ENCODE measurements at regions not wholly inside any gene's neighbourhood (a gene's known extent, or its start where the extent isn't known, plus 50 kb on each side); places are given as distances from the start of the nearest gene placed in this dataset.

DNA sequence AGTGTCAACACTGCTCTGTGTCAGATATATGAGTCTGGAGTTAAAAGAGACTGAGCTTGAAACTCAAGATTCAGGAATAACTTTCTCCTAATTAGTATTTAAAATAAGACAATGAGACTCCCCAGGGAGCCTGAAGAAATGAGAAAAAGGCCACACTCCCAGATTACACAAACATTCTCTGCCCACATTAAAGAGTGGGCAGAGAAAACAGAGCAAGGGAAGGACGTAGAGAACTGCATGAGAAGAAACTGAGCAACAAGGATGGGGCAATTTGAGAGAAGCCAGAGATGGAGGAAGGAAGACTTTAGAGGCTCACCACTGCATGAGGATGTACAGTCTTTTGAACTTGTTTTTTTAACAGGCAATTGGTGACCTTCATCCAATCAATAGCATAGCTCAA is 438.2 kb downstream of the TDRD15 start:
- DNase-seq (no peak), ATAC-seq (no peak)
- Histone ChIP-seq H3K27ac (ENCODE audit: low read length) (no peak overlapping the region), H3K27me3 (ENCODE audit: control insufficient read depth, insufficient read depth, low read length) (no peaks in the 10 kb centered on the region), H3K36me3 (ENCODE audit: control insufficient read depth, insufficient read depth, low read length) (no peaks in the 10 kb centered on the region), H3K4me3 (ENCODE audit: low read length) (no peak overlapping the region), H3K4me1 (ENCODE audit: control insufficient read depth, insufficient read depth, low read length) (no peaks in the 10 kb centered on the region), H3K9me3 (ENCODE audit: control insufficient read depth, insufficient read depth, low read length) (no peaks in the 10 kb centered on the region)
- Mint-ChIP-seq H3K4me1 (no peaks in the 10 kb centered on the region), H3K36me3 (peaks cover 9% of the 10 kb centered on the region), H3K27me3 (ENCODE audit: low read depth in 2 of 2) (no peaks in the 10 kb centered on the region), H3K4me3 (no peak overlapping the region), H3K9me3 (peaks cover 15 to 21% of the 10 kb centered on the region in 2 donors), H3K27ac (no peak overlapping the region)
- TF ChIP-seq, protein P1, sequence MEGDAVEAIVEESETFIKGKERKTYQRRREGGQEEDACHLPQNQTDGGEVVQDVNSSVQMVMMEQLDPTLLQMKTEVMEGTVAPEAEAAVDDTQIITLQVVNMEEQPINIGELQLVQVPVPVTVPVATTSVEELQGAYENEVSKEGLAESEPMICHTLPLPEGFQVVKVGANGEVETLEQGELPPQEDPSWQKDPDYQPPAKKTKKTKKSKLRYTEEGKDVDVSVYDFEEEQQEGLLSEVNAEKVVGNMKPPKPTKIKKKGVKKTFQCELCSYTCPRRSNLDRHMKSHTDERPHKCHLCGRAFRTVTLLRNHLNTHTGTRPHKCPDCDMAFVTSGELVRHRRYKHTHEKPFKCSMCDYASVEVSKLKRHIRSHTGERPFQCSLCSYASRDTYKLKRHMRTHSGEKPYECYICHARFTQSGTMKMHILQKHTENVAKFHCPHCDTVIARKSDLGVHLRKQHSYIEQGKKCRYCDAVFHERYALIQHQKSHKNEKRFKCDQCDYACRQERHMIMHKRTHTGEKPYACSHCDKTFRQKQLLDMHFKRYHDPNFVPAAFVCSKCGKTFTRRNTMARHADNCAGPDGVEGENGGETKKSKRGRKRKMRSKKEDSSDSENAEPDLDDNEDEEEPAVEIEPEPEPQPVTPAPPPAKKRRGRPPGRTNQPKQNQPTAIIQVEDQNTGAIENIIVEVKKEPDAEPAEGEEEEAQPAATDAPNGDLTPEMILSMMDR (IDR thresholded peaks at IDR 0.05) = no peak
- intact Hi-C loops (cut with micrococcal nuclease) = no loop called here
- WGBS (ENCODE audit: insufficient coverage) = no CpG with 5 or more reads among the region's 1 CpG

DNA sequence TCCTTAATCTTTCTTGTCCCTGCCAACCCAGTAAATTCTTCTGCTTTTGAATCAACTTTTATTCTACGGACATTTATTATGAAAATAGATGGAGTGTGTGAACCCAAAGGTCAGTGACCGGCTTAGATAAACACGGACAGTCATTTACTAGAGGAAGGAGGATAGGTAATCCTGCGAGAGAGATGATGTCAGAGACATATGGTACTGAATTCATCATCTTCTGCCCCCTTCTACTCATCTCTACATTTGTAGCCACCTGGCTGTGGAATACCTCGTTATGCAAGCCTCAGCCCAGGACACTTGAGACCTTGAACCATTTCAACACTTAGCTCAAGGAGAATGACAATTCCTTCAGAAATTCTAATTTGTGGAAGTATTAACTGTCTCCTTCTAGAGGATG is 443.6 kb downstream of the TDRD15 start:
- no peaks in the 10 kb centered on the region for H3K4me1 Mint-ChIP-seq
- no peak overlapping the region for H3K27ac Mint-ChIP-seq
- no peak overlapping the region for H3K4me3 Mint-ChIP-seq
- Histone ChIP-seq H3K4me1 (ENCODE audit: control insufficient read depth, insufficient read depth, low read length) (no peaks in the 10 kb centered on the region), H3K36me3 (ENCODE audit: control insufficient read depth, insufficient read depth, low read length) (no peaks in the 10 kb centered on the region), H3K4me3 (ENCODE audit: low read length) (no peak overlapping the region), H3K9me3 (ENCODE audit: control insufficient read depth, insufficient read depth, low read length) (no peaks in the 10 kb centered on the region), H3K27ac (ENCODE audit: low read length) (no peak overlapping the region), H3K27me3 (ENCODE audit: control insufficient read depth, insufficient read depth, low read length) (no peaks in the 10 kb centered on the region)
- no peaks in the 10 kb centered on the region for H3K36me3 Mint-ChIP-seq
- intact Hi-C loops (cut with micrococcal nuclease) = no loop called here
- DNase-seq (no peak), ATAC-seq (no peak)
- TF ChIP-seq, protein P1 (IDR thresholded peaks at IDR 0.05) = no peak
- WGBS (ENCODE audit: insufficient coverage) = 85% methylated on average over 4 of the region's 5 CpGs
- no peaks in the 10 kb centered on the region for H3K27me3 Mint-ChIP-seq (ENCODE audit: low read depth in 2 of 2)
- peaks cover 17 to 29% of the 10 kb centered on the region in 2 donors for H3K9me3 Mint-ChIP-seq

DNA sequence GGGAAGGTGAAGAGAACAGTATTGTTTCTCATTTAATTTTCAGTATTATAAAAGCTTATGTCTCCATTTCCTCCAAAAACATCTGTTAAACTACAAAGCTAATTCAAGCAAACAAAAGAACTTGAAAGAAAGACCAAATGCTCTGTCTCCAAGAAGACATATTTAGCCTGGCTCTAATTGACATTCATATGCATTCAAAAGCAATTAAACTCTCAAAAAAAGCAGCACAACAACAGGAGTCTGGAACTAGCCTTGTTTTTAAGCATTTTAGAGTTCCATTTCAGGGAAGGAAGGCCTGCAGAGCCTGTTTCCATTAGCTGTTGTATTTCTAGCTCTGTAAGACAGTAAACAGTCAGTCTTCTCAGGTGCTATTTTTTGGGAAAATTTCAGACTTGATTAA is 447.9 kb downstream of the TDRD15 start:
- no peaks in the 10 kb centered on the region for H3K4me1 ChIP-seq (ENCODE audit: control insufficient read depth, insufficient read depth, low read length)
- H3K27me3 ChIP-seq (ENCODE audit: control insufficient read depth, insufficient read depth, low read length) = no peaks in the 10 kb centered on the region
- no peaks in the 10 kb centered on the region for H3K4me1 Mint-ChIP-seq
- H3K27me3 Mint-ChIP-seq (ENCODE audit: low read depth in 2 of 2) = no peaks in the 10 kb centered on the region
- no peak for ATAC-seq
- peaks cover 12 to 40% of the 10 kb centered on the region in 2 donors for H3K9me3 Mint-ChIP-seq
- H3K9me3 ChIP-seq (ENCODE audit: control insufficient read depth, insufficient read depth, low read length) = peaks cover 6% of the 10 kb centered on the region
- H3K27ac Mint-ChIP-seq = no peak overlapping the region
- H3K27ac ChIP-seq (ENCODE audit: low read length) = no peak overlapping the region
- H3K4me3 Mint-ChIP-seq = no peak overlapping the region
- intact Hi-C loops (cut with micrococcal nuclease) = no loop called here
- no peaks in the 10 kb centered on the region for H3K36me3 ChIP-seq (ENCODE audit: control insufficient read depth, insufficient read depth, low read length)
- no peak for DNase-seq
- TF ChIP-seq, protein P1 (IDR thresholded peaks at IDR 0.05) = no peak
- no peak overlapping the region for H3K4me3 ChIP-seq (ENCODE audit: low read length)
- H3K36me3 Mint-ChIP-seq = peaks cover 5% of the 10 kb centered on the region

DNA sequence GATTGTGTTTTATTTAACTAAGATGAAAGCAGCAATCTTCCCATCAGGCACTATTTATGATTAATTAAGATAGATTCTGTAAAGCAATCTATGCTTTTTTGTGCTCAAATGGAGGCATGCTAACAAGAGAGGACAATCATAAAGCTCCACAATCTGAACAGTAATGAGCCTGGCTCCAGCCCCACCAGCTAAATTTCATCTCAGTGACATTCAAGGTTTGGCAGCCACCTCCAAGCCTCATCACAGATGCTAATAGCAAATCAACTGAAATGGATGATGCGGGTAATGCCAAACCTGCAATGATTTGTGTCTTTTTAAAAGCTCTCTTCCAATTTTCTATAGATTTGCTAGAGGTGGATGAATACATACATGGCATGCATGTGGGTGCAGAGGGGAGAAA is 456.6 kb downstream of the TDRD15 start:
- TF ChIP-seq, protein P1 (IDR thresholded peaks at IDR 0.05) = no peak
- H3K9me3 Mint-ChIP-seq = peaks cover 10 to 18% of the 10 kb centered on the region in 2 donors
- WGBS (ENCODE audit: insufficient coverage) = no CpG with 5 or more reads among the region's 1 CpG

More for the DNA sequence above, 456.6 kb downstream of the TDRD15 start:
- Mint-ChIP-seq H3K27me3 (ENCODE audit: low read depth in 2 of 2) (no peaks in the 10 kb centered on the region), H3K27ac (no peak overlapping the region), H3K4me1 (no peaks in the 10 kb centered on the region), H3K4me3 (no peak overlapping the region), H3K36me3 (no peaks in the 10 kb centered on the region)
- Histone ChIP-seq H3K27me3 (ENCODE audit: control insufficient read depth, insufficient read depth, low read length) (no peaks in the 10 kb centered on the region), H3K9me3 (ENCODE audit: control insufficient read depth, insufficient read depth, low read length) (peaks cover 6% of the 10 kb centered on the region), H3K4me1 (ENCODE audit: control insufficient read depth, insufficient read depth, low read length) (no peaks in the 10 kb centered on the region), H3K36me3 (ENCODE audit: control insufficient read depth, insufficient read depth, low read length) (no peaks in the 10 kb centered on the region), H3K4me3 (ENCODE audit: low read length) (no peak overlapping the region), H3K27ac (ENCODE audit: low read length) (no peak overlapping the region)
- ATAC-seq (no peak), DNase-seq (no peak)
- intact Hi-C loops (cut with micrococcal nuclease) = no loop called here
